ENCODE measurements at regions not wholly inside any gene's neighbourhood (a gene's known extent, or its start where the extent isn't known, plus 50 kb on each side); places are given as distances from the start of the nearest gene placed in this dataset.

DNA sequence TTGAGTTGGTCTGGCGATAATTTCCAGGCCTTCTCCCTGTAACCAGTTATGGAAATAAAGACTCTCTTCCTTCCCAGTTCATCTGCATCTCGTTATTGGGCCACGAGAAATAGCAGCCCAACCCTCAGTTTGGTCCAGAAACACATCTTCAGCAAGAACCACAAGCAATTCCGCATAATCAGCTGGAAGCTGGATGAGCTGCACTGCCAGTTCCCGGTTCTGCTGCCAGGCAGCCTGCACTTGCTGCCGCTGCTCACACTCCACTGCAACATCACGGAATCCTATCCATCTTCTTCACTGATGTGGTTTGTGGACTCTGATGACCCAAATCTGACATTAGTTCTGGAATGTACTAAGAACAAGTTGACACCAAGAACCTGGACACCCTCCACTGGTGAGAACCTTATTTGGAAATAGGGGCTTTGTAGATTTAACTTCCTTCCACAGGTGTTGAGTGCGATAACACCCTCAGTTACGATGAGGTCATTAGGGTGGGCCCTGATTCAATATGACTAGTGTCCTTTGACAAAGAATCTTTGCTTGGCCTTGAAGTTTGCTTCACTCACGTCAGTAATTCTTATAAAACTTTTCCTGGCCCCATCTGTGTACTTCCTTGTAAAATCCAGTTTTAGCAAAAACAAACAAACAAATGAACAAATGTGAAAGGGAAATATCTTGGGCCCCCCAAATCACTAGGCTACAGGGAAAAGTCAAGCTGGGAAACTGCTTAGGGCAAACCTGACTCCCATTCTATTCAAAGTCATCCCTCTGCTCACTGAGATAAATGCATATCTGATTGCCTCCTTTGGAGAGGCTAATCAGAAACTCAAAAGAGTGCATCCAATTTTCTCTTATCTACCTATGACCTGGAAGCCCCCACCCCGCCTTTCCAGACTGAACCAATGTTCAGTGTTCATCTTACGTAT is 221.9 kb upstream of the PROK2 start:
- 91 to 93% methylated on average over 10 to 11 of the region's 12 CpGs for WGBS, 2 donors (ENCODE audit: low coverage in 1 of 2)
- TF ChIP-seq POLR2A (IDR thresholded peaks at IDR 0.05) = no peak
- no peak for TF ChIP-seq POLR2AphosphoS5 (IDR thresholded peaks at IDR 0.05)
- TF ChIP-seq, protein P1, sequence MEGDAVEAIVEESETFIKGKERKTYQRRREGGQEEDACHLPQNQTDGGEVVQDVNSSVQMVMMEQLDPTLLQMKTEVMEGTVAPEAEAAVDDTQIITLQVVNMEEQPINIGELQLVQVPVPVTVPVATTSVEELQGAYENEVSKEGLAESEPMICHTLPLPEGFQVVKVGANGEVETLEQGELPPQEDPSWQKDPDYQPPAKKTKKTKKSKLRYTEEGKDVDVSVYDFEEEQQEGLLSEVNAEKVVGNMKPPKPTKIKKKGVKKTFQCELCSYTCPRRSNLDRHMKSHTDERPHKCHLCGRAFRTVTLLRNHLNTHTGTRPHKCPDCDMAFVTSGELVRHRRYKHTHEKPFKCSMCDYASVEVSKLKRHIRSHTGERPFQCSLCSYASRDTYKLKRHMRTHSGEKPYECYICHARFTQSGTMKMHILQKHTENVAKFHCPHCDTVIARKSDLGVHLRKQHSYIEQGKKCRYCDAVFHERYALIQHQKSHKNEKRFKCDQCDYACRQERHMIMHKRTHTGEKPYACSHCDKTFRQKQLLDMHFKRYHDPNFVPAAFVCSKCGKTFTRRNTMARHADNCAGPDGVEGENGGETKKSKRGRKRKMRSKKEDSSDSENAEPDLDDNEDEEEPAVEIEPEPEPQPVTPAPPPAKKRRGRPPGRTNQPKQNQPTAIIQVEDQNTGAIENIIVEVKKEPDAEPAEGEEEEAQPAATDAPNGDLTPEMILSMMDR (IDR thresholded peaks at IDR 0.05) = no peak
- TF ChIP-seq EP300 (IDR thresholded peaks at IDR 0.05) = no peak
- Histone ChIP-seq H3K27ac (no peak overlapping the region), H3K36me3 (no peaks in the 10 kb centered on the region), H3K4me3 (no peak overlapping the region), H3K9me3 (no peaks in the 10 kb centered on the region), H3K4me1 (no peaks in the 10 kb centered on the region), H3K27me3 (no peaks in the 10 kb centered on the region)
- no peak for ATAC-seq

DNA sequence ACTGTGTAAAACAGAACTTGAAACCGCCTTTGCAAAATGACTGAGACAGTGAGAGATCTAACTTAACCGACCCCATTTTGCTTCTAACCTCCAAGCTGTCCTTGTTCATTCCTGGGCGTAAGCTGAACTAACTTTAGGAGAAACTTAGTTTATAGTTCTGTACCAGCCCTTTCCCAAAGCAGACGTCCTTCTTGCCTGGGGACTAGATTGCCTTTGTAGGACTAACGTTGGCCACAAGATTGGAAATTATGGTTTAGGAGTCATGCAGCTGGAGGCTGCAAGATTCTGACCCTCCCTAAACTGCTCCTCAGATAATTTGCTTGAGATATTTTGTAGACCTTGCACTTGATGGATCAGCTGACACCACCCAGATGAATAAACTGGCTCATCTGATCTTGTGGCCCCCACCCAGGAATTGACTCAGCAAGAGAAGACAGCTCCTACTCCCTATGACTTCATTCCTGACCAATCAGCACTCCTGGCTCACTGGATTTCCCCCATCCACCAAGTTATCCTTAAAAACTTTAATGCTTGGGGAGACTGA is 219.9 kb upstream of the PROK2 start:
- WGBS, 2 donors (ENCODE audit: low coverage in 1 of 2) = 80 to 83% methylated on average over 3 to 4 of the region's 5 CpGs
- Histone ChIP-seq H3K4me3 (no peak overlapping the region), H3K4me1 (no peaks in the 10 kb centered on the region), H3K9me3 (no peaks in the 10 kb centered on the region), H3K27me3 (no peaks in the 10 kb centered on the region), H3K27ac (no peak overlapping the region), H3K36me3 (no peaks in the 10 kb centered on the region)
- no peak for ATAC-seq
- TF ChIP-seq, protein P1 (IDR thresholded peaks at IDR 0.05) = no peak
- no peak for TF ChIP-seq POLR2A (IDR thresholded peaks at IDR 0.05)

DNA sequence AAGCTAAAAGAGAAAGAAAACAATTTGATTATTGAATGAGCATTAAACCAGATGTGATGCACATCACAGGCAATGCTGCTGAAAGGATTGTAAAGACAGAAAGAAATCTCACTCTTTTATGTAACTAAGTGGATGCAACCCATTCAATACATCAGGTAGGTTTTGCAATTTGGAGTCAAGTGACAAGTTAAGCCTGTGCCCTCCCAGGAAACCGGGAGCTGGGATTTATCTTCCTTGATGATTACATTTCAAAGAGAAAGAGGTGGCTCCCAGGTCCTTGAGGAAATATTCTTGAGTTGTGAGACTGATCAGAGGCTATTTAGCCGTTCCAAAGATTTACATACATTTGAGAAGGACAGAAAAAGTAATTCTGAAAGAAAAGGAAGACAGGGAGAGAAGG is 219.0 kb upstream of the PROK2 start:
- WGBS, 2 donors (ENCODE audit: low coverage in 1 of 2) = 87% methylated on average over 2 of the region's 2 CpGs; no CpG with 5 or more reads in 1 of the 2 donors
- Histone ChIP-seq H3K4me3 (no peak overlapping the region), H3K4me1 (no peaks in the 10 kb centered on the region), H3K27ac (no peak overlapping the region), H3K27me3 (no peaks in the 10 kb centered on the region), H3K36me3 (no peaks in the 10 kb centered on the region), H3K9me3 (no peaks in the 10 kb centered on the region)
- no peak for ATAC-seq
- TF ChIP-seq, protein P1 (IDR thresholded peaks at IDR 0.05) = no peak

DNA sequence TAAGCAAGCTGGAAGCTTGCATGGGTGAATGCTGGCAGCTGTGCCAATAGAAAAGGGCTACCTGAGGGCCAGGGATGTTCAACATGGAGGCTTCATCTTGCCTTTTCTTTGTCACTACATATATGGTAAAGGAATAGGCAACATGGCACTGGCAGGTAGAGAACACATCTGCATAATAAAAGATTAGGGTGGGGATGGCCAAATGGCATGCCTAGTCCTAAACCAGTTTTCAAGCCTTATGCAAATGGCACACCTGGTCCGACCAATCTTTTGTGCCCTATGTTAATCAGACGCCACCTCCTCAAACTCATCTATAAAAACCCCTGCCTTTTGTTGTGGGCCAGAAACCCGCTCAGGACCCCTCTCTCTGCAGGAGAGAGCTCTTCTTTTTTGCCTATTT is 216.8 kb upstream of the PROK2 start:
- Histone ChIP-seq H3K36me3 (no peaks in the 10 kb centered on the region), H3K9me3 (no peaks in the 10 kb centered on the region), H3K27me3 (no peaks in the 10 kb centered on the region), H3K4me3 (no peak overlapping the region), H3K4me1 (no peaks in the 10 kb centered on the region), H3K27ac (no peak overlapping the region)
- WGBS, 2 donors (ENCODE audit: low coverage in 1 of 2) = 56 to 100% methylated on average over 1 to 3 of the region's 3 CpGs
- no peak for ATAC-seq
- TF ChIP-seq, protein P1 (IDR thresholded peaks at IDR 0.05) = no peak
- TF ChIP-seq POLR2A (IDR thresholded peaks at IDR 0.05) (no peak), EP300 (IDR thresholded peaks at IDR 0.05) (no peak), POLR2AphosphoS5 (IDR thresholded peaks at IDR 0.05) (no peak)

Data from gastroesophageal sphincter (tissue), 4 donors.